Endothelial cell of hepatic sinusoid (primary cell): ENCODE measurements at regions not wholly inside any gene's neighbourhood (a gene's known extent, or its start where the extent isn't known, plus 50 kb on each side); places are given as distances from the start of the nearest gene placed in this dataset.

Experiments
- in situ Hi-C: cut with HindIII; loops from 2 replicates; pipeline ENCODE4 v1.10.0; 2017; ENCODE audit warnings: low sequenced_read_pairs

DNA sequence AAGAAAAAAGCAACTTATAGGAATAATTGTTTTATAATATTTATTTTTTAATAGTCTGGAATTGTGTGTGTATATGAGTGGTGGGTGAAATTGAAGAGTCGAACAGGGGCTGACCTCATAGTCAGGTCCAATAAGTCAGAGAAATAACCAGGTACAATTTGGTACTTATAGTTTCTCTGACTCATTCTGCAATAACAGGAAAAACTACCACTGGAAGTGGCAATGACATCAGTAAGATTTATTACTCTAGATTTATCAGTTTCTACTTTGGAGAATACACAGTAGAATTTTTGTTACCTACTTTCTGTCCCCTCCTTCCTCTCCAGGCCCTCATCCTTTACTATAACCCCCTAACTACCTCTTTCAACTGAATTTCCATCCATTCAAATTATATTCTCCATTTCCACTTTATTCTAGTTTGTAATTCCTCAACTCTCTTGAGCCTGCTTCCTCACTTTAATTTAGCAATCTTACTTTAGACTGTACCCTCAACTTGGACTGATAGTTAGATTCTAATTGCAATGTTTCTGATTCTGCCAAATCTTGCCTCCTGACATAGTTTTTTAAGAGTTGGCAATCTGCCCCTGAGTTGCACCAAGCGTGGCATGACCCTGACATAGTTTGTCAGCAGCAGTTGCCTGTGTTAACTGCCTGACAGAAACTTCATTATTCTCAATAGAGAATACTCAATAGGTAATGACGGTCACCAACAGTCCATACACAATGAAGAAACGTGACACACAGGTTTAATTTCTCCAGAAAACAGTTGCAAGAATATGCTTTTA lies 475.3 kb upstream of the RIOK2 start:
- in situ Hi-C loops = no loop called here

DNA sequence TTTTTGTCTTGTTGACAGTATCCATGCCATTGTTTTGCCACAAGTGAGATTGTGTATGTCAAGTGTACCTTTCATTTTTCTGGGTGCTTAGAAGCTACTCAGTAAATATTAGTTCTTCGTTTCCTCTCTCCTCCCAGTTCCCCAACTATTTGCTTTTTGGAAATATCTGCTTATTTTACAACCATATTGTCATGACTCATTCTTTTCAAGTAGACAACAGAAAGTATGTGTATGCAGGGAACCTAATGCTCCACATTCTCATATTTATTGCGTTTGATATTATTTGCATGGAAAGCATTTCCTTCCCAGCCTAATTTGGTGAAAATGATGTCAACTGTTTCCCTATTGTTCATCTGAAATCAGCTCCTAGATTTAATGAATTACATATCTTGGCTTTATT lies 483.7 kb upstream of the RIOK2 start:
- in situ Hi-C loops = no loop called here

DNA sequence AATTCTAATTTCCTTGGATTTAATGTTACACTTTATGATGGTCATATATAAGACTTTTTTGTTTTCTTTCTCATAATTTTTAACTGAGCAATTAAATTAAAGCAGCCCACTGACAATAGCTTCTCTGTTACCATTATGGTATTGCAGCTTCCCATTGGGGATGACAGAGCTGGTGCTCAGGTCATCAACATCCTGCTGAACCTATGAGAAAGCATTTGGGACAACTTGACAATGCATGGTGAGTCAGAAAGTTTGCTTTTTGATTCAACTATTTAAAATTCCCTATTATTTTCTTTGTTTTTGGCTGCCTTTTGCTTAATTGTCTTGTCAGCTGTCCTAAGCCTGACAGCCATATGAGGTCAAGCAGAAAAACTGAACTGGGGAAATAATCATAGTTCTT lies 487.4 kb upstream of the RIOK2 start:
- in situ Hi-C loops = no loop called here

DNA sequence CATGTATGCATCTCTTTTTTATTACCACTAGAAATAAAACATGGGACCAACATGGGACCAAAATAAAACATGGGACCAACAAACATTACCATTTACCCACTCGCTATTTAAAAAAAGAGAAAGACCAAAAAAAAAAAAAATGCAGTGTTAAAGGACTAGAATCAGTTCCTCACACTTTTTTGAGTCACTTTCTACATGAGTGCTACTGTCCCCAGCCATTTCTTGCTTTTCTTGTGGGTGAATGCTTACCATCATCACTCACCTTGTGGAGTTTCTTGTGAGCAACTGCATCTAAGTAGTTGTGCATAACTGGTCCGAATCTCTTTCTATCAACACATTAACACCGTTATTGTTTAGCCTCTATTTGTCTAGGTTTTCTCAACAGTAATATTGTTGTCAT lies 493.6 kb upstream of the RIOK2 start:
- in situ Hi-C loops = no loop called here

DNA sequence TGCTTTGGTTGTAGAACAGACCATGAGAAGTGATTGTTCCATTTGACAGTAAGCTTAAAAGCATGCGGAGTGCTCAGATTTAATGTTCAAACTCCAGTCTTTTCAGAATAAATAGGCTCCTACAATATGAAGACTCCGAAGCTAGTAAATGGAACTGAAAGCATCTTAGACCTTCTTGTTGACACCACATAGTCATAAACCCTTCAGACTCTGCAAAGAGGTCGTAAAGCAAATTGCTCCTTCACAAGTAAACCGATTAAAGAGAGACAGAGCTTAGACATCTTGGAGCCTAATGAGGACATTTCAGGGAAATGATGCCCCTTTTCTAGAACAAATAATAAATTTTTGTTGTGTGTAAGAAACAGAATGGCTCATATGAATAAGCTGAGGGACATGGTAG lies 511.0 kb upstream of the RIOK2 start:
- in situ Hi-C loops = loop anchor here (5.0 to 10.0 kb wide), 2 partner anchors 61 to 62 kb away; no protein-coding TSS in a partner anchor

DNA sequence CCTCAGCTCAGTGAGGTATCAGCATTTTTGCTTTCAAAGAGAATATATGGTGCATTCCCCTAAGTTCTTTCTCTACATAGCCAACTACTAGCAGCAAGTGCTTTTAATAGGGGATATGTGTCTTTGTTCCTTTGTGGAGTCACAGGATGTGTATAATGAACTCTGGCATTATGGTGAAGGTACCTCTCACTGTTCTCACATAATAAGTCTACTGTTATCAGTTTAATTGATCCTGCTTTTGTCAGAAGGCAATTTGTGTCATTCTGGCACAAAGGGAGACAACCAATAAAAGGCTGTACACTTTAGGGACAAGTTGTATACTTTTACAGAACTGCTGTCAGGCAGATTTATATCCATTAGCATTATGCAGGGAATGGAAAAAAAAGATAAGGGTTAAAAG lies 531.4 kb upstream of the RIOK2 start:
- in situ Hi-C loops = no loop called here

DNA sequence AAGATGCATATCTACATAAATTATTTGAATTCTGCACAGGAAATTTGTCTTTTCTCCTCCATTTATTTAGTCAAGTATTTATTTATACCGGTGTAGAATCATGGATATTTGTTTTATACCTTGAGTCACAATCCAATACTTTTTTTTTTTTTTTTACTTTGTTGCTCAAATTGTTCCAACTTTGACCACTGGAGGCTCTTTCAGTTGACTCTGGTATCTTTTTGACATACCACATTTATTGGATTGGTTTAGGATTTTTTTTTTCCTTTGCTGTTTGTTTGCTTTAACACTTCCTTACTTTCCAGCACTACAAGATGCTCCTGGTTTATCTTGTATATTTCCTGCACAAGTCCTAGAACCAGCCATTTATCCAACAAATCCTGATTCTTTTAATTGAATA lies 543.1 kb upstream of the RIOK2 start:
- in situ Hi-C loops = no loop called here

DNA sequence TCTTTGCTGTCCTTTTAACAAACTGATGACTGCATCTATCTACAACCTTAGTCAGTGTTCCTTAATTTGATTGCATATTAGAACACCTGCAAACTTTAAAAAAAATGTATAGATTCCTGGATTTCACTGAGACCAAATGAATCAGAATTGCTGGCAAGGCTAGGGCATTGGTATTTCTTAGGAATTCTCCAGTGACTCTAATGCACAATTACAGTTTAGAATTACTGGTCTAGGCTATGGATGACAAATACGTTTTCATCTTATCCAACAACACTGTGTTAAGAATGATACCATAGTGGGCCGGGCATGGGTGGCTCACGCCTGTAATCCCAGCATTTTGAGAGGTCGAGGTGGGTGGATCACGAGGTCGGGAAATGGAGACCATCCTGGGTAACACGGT lies 545.9 kb upstream of the RIOK2 start:
- in situ Hi-C loops = no loop called here

DNA sequence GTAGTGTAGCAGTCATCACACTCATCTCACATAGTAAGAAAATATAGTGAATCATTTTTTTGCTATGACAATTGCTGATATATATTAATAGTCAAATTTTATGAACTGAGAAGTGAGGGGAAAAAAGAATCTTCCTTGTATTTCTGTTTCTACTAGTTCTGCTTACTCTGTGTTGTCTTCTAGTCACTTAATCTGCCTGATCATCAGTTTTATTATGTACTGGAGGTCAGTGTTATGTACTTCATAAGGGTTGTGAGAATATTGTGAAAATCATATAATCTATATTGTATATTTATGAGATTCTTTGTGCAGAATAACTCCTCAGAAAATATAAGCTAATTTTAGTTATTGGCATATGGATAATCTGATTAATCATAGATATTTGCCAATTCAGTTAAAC lies 546.9 kb upstream of the RIOK2 start:
- in situ Hi-C loops = no loop called here

DNA sequence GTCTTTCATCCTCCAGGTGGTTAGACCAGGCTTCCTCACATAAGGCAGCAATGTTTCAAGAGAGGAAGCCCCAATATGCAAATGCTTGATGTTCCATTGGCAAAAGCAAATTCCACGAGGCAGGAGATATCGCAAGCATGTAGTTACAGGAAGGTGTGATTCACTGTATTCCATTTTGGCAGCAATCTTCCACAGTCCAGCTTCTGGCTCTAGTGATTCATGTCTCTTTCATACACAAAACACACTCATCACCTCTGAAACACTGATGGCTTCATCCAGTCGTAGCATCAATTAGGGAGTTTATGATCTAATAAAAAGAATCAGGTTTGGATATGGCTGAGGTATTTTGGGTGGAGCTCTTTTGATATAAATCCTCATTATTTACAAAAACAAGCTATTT lies 552.2 kb upstream of the RIOK2 start:
- in situ Hi-C loops = no loop called here

DNA sequence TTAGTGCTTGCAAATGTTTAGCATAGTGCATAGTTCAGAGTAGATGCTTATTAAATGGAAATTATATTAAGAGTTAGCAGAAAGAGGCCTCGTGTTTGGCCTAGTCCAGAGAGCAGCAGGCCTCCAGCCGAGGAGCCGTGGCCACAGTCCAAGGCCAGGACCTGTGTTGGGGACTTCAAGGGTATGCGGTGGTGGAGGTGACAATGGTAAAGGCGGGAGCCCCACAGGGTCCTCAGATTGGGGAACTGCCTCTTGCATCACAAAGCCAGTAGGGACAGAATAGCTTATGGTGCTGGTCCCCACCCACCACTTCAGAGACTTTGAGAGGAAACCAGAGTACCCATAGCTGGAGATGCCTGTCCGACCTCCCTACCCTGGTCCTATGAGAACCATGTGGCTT lies 554.6 kb upstream of the RIOK2 start:
- in situ Hi-C loops = no loop called here

DNA sequence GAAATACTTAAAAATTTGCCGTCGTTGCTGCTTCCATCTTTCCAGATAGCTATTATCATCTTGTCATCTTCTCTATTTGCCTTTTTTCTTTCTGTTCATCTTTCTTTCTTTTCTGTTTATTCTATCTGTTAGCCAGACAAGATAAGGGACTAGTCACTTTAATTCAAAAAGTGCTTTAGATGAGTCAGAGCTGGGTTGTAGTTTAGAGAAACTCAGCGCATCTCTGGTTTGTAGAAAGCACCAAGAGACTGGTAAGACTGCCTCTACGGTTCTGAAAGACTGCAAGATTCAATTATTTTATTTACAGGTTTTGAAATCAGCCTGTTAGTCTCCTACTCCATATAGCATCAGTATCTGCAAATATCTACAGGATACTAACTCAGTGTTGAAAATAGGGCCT lies 562.8 kb upstream of the RIOK2 start:
- in situ Hi-C loops = no loop called here

DNA sequence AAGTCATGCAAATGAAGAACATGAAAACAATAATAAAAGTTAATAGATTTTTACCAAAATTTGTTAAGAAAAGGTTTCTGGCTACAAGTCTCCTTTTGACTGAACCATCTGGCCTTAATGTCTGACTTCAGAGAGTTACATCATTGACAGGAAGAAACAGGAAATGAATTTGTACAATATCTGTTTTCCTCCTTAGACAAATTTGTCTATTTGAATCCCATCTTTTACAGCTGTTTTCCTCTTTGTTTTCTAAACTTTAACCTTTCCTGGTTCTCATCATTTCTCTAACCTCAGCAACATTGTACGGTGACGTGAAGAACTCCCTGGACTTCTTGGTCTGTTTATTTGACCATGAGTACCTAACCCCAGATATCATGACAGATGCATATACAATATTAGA lies 567.5 kb upstream of the RIOK2 start:
- in situ Hi-C loops = loop anchor here (10.0 kb wide), 1 partner anchor 56 kb away; no protein-coding TSS in a partner anchor

DNA sequence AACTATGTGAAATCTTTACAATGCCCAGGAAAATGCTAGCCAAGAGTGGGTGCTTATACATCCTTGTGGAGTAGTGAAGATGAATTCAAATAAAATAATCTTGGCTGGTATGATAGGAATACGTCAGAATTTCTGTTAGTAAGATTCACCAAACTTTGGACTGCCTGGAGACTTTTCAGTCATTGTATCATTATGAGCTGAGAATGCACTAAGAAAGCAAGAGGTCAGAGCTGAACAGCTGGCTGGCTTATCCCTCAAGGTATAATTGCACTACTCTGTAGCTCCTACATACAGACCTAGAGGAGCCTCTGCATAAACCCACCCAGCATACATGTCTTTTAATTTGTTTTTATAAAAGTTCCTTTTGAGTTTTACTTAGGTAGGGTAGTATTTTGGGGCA lies 568.5 kb upstream of the RIOK2 start:
- in situ Hi-C loops = loop anchor here (10.0 kb wide), 1 partner anchor 57 kb away; no protein-coding TSS in a partner anchor

DNA sequence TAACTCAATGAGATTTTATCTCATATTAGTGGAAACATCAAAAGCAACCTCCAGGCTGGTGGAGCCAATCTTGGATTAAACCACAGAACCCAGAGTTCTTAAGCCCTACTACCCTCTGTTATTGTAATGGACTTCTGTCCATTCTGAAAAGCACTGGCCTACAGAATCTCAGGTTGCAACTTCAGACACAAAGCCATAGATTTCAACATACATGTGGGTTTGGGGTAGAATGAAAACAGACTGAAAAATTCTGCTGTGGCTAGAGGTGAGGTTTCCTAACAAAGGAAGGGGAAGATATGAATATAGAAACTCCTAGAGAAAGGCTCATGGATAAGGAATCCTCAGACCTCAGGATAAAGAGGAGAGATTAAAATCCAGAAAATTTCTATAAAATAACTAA lies 569.8 kb upstream of the RIOK2 start:
- in situ Hi-C loops = loop anchor here (10.0 kb wide), 1 partner anchor 58 kb away; no protein-coding TSS in a partner anchor

DNA sequence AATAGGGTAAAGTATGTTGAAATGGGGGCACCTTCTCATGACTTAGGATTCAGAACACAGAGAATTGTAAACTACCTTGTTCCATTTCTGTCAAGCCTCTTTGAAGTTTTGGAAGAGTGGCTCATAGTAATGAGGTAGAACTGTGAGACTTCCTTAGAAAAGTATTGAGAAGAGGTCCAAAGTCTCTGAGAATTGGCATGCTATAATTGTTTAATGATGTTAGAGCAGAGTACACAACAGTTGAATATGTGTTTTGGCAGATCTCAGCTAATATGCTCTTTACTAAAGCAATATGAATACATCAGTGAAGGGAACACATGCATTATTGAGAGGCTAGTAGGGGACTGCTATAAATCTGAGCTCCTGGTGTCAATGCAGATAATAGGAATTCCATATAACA lies 579.4 kb upstream of the RIOK2 start:
- in situ Hi-C loops = no loop called here

DNA sequence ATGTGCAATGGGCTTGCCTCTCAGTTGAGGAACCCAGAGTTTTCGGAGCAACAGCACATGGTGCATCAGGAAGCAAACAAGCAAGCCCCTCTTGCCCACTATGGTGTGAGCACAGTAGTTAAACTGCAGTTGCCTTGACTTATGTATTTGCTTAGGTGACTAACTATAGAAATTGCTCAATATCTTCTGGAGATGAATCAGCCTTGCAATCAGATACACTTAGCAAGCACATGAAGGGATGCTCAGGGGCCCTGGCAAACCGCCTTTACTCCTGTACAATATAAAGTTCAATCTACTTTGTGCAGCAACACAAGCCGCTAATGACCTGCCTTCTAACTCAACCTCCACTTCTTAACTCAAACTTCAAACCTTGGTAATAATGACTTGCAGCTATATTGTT lies 581.7 kb upstream of the RIOK2 start:
- in situ Hi-C loops = no loop called here

DNA sequence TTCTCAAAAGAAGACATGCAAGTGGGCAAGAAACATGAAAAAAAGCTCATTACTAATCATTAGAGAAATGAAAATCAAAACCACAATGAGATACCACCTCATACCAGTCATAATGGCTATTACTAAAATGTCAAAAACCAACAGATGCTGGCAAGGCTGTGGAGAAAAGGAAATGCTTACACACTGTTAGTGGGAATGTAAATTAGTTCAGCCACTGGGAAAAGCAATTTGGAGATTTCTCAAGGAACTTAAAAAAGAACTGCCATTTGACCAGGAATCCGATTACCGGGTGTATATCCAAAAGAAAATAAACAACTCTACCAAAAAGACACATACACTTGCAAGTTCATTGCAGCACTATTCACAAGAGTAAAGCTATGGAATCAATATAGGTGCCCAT lies 595.4 kb upstream of the RIOK2 start:
- in situ Hi-C loops = no loop called here

DNA sequence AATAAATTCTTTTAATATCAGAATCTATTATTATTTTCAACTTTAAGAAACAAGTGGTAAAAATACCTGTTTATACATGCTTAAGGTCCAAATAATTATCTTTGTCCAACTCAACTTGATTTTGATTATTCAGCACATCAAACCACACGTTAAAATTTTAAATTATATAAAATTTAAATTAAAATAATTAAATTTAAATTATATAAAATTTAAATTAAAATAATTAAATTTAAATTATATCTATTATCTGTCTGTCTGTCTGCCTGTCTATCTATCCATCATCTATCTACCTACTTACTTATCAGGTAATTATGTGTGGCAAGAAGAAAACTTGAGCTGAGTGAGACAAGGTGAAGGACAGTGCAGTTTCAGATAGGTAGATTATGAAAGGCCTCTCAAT lies 605.3 kb upstream of the RIOK2 start:
- in situ Hi-C loops = no loop called here

DNA sequence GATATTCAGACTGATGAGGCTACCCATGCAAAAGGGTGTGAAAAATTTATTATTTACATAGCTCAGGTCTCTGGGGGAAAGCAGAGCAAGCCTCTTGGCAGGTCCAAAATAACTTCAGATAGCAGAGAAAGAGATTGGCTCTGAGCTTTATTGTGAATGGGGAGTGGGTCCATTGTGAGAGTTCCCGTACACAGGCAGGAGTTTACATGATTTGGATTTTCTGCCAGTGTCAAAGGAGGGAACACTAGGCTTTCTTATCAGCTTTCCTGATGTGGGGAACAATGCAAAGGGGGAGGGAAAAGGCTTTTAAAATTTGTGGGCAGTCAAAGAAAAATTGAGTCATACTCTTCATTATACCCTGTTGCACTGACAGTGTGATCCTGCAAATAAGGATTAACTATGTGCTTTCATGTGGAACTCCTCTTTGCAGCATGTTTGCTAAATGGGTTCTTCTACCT lies 615.0 kb upstream of the RIOK2 start:
- in situ Hi-C loops = no loop called here

DNA sequence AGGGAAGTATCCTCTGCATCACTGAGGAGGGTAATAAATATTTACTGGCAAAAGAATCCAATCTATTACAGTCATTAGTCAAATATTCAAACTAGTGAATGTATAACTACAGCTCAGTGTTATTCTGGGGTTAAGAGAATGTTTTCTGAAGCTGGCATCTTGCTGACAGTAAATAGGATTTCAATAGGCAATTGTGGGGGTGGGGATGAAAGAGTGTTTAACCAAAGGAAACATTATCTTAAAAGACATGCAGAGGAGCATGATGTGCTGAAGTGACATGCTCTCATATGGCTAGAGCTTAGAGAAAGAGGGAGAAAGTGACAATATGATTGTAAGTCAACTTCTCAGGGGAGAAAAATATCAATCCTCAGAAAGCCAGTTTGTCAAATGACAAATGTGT lies 618.4 kb upstream of the RIOK2 start:
- in situ Hi-C loops = no loop called here

DNA sequence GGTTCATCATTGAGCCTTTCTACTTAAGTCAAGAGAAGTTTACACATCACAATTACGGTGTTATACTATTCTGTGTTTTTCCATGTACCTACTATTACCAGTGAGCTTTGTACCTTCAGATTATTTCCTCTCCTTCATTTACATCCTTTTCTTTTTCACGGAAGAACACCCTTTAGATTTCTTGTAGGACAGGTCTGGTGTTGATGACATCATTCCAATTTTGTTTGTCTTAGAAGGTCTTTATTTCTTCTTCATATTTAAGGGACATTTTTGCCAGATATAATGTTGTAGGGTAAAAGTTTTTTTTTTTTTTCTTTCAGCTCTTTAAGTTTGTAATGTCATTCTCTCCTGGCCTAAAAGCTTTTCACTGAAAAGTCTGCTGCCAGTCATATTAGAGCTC lies 637.1 kb upstream of the RIOK2 start:
- in situ Hi-C loops = no loop called here
